ENCODE measurements at regions not wholly inside any gene's neighbourhood (a gene's known extent, or its start where the extent isn't known, plus 50 kb on each side); places are given as distances from the start of the nearest gene placed in this dataset.

- no peak for FAIRE-seq
Measured at GRCh38 chr6:168155193-168155592, 76.2 kb upstream of the FRMD1 start.

GRCh38 chr6:168154263-168154917 lies 75.4 kb upstream of the FRMD1 start:
- no peak for FAIRE-seq

- no peak for FAIRE-seq
Measured at GRCh38 chr6:168153553-168153952, 74.5 kb upstream of the FRMD1 start.

- no peak for FAIRE-seq
Measured at GRCh38 chr6:168152980-168153379, 74.0 kb upstream of the FRMD1 start.

- no peak for FAIRE-seq
Measured at GRCh38 chr6:168152306-168152963, 73.4 kb upstream of the FRMD1 start.

- FAIRE-seq: no peak
Measured at GRCh38 chr6:168150551-168151320, 71.7 kb upstream of the FRMD1 start.

- FAIRE-seq: no peak
Measured at GRCh38 chr6:168149015-168149414, 70.0 kb upstream of the FRMD1 start.

GRCh38 chr6:168148231-168148849 lies 69.3 kb upstream of the FRMD1 start:
- FAIRE-seq: no peak

GRCh38 chr6:168147205-168147738 lies 68.3 kb upstream of the FRMD1 start:
- FAIRE-seq: no peak

- no peak for FAIRE-seq
Measured at GRCh38 chr6:168145747-168146596, 67.0 kb upstream of the FRMD1 start.

- no peak for FAIRE-seq
Measured at GRCh38 chr6:168139121-168139520, 60.1 kb upstream of the FRMD1 start.

- no peak for FAIRE-seq
Measured at GRCh38 chr6:168138436-168138835, 59.4 kb upstream of the FRMD1 start.

GRCh38 chr6:168137024-168137423 lies 58.0 kb upstream of the FRMD1 start:
- FAIRE-seq: no peak

- no peak for FAIRE-seq
Measured at GRCh38 chr6:168136622-168137021, 57.6 kb upstream of the FRMD1 start.

GRCh38 chr6:168136001-168136400 lies 57.0 kb upstream of the FRMD1 start:
- FAIRE-seq: no peak

- FAIRE-seq: no peak
Measured at GRCh38 chr6:168134560-168135201, 55.7 kb upstream of the FRMD1 start.

- no peak for FAIRE-seq
Measured at GRCh38 chr6:168133687-168134559, 54.9 kb upstream of the FRMD1 start.

GRCh38 chr6:168133168-168133561 lies 54.2 kb upstream of the FRMD1 start:
- no peak for FAIRE-seq

GRCh38 chr6:168132531-168133167 lies 53.6 kb upstream of the FRMD1 start:
- FAIRE-seq: no peak

Data from islet of Langerhans (tissue), 1 donor.